ENCODE measurements at regions not wholly inside any gene's neighbourhood (a gene's known extent, or its start where the extent isn't known, plus 50 kb on each side); places are given as distances from the start of the nearest gene placed in this dataset.

DNA sequence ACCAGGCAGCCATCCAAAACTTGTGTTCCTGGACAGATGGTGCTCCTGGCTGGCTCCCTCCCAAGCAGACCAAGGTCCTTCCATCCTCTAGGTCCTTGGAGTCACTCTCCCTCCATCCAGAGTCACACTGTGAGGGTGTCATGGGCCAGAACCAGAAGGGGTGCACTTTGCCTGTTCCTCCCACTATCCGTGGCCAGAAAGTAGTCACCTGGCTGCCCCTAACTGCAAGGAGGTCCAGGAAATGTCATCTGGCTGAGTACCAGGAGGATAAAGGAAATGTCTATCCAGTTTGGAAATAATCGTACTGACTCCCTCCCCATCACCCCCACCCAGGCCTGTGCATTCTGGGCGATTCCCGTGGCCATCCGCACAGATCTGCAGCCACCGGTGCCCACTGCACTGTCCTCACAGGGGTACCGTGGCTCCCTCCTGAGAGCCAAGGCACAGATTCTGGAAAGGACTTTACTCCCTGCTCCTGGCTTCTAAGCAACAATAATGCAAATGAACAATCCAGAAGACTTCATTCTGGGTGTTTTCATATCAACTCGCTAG, 253.2 kb downstream of the NPHP4 start:
- Mint-ChIP-seq H3K4me3 (no peak overlapping the region), H3K4me1 (peaks cover 9 to 20% (median 15%) of the 10 kb centered on the region in 3 donors), H3K36me3 (peaks cover 0 to under 1% (median 0%) of the 10 kb centered on the region in 3 donors), H3K9me3 (peaks cover 0 to 2% (median 0%) of the 10 kb centered on the region in 5 donors), H3K27ac (no peak overlapping the region), H3K27me3 (peaks cover 11 to 15% of the 10 kb centered on the region in 2 donors)
- Histone ChIP-seq H3K4me3 (ENCODE audit: low read length) (no peak overlapping the region), H3K27ac (ENCODE audit: low read depth, low read length) (no peak overlapping the region), H3K4me1 (ENCODE audit: insufficient read depth, low read length) (peaks cover 16% of the 10 kb centered on the region), H3K9me3 (ENCODE audit: low read length) (no peaks in the 10 kb centered on the region), H3K36me3 (ENCODE audit: insufficient read depth, low read length) (no peaks in the 10 kb centered on the region), H3K27me3 (ENCODE audit: insufficient read depth, low read length, poor library complexity, severe bottlenecking) (no peaks in the 10 kb centered on the region)
- POLR2A ChIA-PET: no interaction called here
- CTCF ChIA-PET: no interaction called here
- DNase-seq: peak in 1 of 5 donors; percentile 11

DNA sequence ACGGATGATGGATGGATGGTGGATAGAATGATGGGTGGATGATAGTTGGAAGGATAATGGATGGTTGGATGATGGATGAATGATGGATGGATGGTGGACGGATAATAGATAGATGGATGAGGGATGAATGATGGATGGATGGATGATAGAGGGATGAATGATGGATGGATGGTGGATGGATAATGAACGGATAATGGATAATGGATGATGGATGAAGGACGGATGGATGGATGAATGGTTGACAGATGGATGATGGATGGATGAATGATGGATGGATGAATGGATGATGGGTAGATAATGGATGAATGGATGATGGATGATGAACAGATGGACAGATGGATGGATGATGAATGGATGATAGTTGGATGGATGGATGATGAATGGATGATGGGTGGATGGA, 255.1 kb downstream of the NPHP4 start:
- Histone ChIP-seq H3K36me3 (ENCODE audit: insufficient read depth, low read length) (no peaks in the 10 kb centered on the region), H3K27me3 (ENCODE audit: insufficient read depth, low read length, poor library complexity, severe bottlenecking) (no peaks in the 10 kb centered on the region), H3K27ac (ENCODE audit: low read depth, low read length) (no peak overlapping the region), H3K9me3 (ENCODE audit: low read length) (no peaks in the 10 kb centered on the region), H3K4me3 (ENCODE audit: low read length) (no peak overlapping the region), H3K4me1 (ENCODE audit: insufficient read depth, low read length) (peaks cover 16% of the 10 kb centered on the region)
- peaks cover 0 to 2% (median 0%) of the 10 kb centered on the region in 5 donors for H3K9me3 Mint-ChIP-seq
- DNase-seq: no peak
- H3K27me3 Mint-ChIP-seq: peaks cover 7 to 15% of the 10 kb centered on the region in 2 donors
- peaks cover 0 to 2% (median 0%) of the 10 kb centered on the region in 3 donors for H3K36me3 Mint-ChIP-seq
- H3K27ac Mint-ChIP-seq: no peak overlapping the region
- H3K4me1 Mint-ChIP-seq: peaks cover 7 to 17% (median 15%) of the 10 kb centered on the region in 3 donors
- no peak overlapping the region for H3K4me3 Mint-ChIP-seq
- CTCF ChIA-PET: no interaction called here
- POLR2A ChIA-PET: no interaction called here

DNA sequence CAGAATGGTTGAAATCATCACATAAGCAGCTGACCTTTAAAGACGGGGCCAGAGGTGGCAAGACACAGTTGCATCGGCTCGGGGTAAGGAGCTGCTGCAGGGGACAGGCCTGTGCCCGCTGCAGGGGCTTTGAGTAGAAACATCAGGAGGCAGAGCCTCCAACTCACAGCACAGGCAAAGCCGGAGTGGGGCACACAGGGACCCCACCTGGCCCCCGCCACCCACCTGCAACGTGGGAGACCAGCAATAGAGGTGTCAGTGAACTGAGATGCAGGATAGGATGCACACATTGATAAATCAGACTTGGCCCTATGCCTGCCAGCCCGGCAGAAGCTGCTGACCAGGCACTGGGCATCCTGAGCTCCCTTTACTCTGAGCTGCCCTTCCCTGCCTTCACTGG, 257.2 kb downstream of the NPHP4 start:
- Mint-ChIP-seq H3K36me3 (peaks cover 0 to 2% (median 0%) of the 10 kb centered on the region in 3 donors), H3K27me3 (peaks cover 7 to 21% of the 10 kb centered on the region in 2 donors), H3K4me1 (peaks cover 7 to 8% (median 7%) of the 10 kb centered on the region in 3 donors), H3K4me3 (no peak overlapping the region), H3K27ac (no peak overlapping the region), H3K9me3 (peaks cover 0 to 2% (median 0%) of the 10 kb centered on the region in 5 donors)
- peaks cover 7% of the 10 kb centered on the region for H3K4me1 ChIP-seq (ENCODE audit: insufficient read depth, low read length)
- H3K27ac ChIP-seq (ENCODE audit: low read depth, low read length): no peak overlapping the region
- H3K36me3 ChIP-seq (ENCODE audit: insufficient read depth, low read length): no peaks in the 10 kb centered on the region
- H3K27me3 ChIP-seq (ENCODE audit: insufficient read depth, low read length, poor library complexity, severe bottlenecking): no peaks in the 10 kb centered on the region
- no peak overlapping the region for H3K4me3 ChIP-seq (ENCODE audit: low read length)
- DNase-seq: peak in 1 of 5 donors; percentile 29
- ChIA-PET CTCF (no interaction called here), POLR2A (no interaction called here)
- no peaks in the 10 kb centered on the region for H3K9me3 ChIP-seq (ENCODE audit: low read length)

DNA sequence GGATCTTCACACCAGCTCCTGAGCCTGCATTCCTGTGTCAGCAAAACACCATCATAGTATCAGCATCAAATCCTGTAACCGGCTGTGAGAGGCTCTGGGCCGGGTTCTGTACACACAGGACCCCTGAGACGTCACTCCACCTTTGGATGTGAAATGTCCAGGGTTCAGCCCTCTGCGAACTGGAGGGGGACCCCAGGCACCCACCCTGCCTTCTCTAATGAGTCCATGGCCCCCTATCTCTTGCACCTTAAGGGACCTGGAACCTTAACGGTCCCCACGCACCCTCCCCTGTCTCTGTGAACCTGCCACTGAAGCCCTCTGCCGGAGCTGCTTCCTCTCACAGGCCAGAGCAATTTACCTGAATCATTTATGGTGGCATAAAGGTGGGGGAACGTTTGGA, 257.8 kb downstream of the NPHP4 start:
- H3K36me3 Mint-ChIP-seq: peaks cover 0 to 2% (median 0%) of the 10 kb centered on the region in 3 donors
- no peak overlapping the region for H3K27ac Mint-ChIP-seq

DNA sequence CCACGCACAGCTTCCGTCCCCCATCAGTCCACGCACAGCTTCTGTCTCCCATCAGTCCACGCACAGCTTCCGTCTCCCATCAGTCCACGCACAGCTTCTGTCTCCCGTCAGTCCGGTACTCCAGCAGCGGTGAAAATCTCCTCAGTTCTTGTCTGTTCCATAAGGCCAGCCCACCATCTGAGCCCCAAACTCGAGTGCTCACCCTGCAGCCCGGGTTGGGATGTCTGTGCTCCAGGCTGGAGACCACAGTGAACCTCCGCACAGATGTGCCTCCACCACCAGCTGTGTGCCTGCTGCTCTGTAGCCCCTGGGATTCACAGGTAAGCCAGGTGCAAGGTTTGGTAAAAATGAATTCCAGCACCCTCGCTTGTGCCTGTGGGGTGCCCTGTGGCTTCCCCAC, 258.6 kb downstream of the NPHP4 start:
- H3K4me3 Mint-ChIP-seq: no peak overlapping the region
- Histone ChIP-seq H3K9me3 (ENCODE audit: low read length) (no peaks in the 10 kb centered on the region), H3K36me3 (ENCODE audit: insufficient read depth, low read length) (no peaks in the 10 kb centered on the region), H3K4me1 (ENCODE audit: insufficient read depth, low read length) (no peaks in the 10 kb centered on the region), H3K4me3 (ENCODE audit: low read length) (no peak overlapping the region), H3K27ac (ENCODE audit: low read depth, low read length) (no peak overlapping the region), H3K27me3 (ENCODE audit: insufficient read depth, low read length, poor library complexity, severe bottlenecking) (no peaks in the 10 kb centered on the region)
- H3K4me1 Mint-ChIP-seq: no peaks in the 10 kb centered on the region
- peaks cover 0 to 2% (median 0%) of the 10 kb centered on the region in 5 donors for H3K9me3 Mint-ChIP-seq
- H3K36me3 Mint-ChIP-seq: peaks cover 0 to 2% (median 0%) of the 10 kb centered on the region in 3 donors
- peaks cover 4 to 27% of the 10 kb centered on the region in 2 donors for H3K27me3 Mint-ChIP-seq
- ChIA-PET CTCF (no interaction called here), POLR2A (no interaction called here)
- no peak overlapping the region for H3K27ac Mint-ChIP-seq
- peak in 1 of 5 donors; percentile 22 for DNase-seq

More for the DNA sequence above, 257.8 kb downstream of the NPHP4 start:
- Mint-ChIP-seq H3K4me3 (no peak overlapping the region), H3K4me1 (peaks cover 1 to 2% (median 1%) of the 10 kb centered on the region in 3 donors), H3K27me3 (peaks cover 4 to 27% of the 10 kb centered on the region in 2 donors), H3K9me3 (peaks cover 0 to 2% (median 0%) of the 10 kb centered on the region in 5 donors)
- no peak overlapping the region for H3K4me3 ChIP-seq (ENCODE audit: low read length)
- ChIA-PET POLR2A (no interaction called here), CTCF (no interaction called here)
- H3K4me1 ChIP-seq (ENCODE audit: insufficient read depth, low read length): peaks cover 2% of the 10 kb centered on the region
- H3K36me3 ChIP-seq (ENCODE audit: insufficient read depth, low read length): no peaks in the 10 kb centered on the region
- DNase-seq: no peak
- no peaks in the 10 kb centered on the region for H3K9me3 ChIP-seq (ENCODE audit: low read length)
- no peak overlapping the region for H3K27ac ChIP-seq (ENCODE audit: low read depth, low read length)
- H3K27me3 ChIP-seq (ENCODE audit: insufficient read depth, low read length, poor library complexity, severe bottlenecking): no peaks in the 10 kb centered on the region

DNA sequence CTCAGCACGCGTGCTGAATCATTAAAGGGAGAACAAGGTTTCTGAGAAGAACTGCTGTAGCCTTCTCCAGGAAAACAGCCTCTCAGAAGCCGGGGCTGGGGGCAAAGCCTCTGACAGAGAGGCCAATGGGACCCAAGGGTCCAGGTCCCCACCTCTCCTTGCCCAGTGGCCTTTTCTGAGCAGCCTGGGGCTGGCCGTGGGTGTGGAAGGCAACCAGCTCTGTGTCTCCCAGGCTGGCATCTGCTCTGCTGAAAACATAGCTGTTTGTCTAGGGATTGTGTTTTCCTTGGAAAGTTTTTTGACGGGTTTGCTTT, 261.2 kb downstream of the NPHP4 start:
- Histone ChIP-seq H3K9me3 (ENCODE audit: low read length) (no peaks in the 10 kb centered on the region), H3K27ac (ENCODE audit: low read depth, low read length) (no peak overlapping the region), H3K4me1 (ENCODE audit: insufficient read depth, low read length) (no peaks in the 10 kb centered on the region), H3K27me3 (ENCODE audit: insufficient read depth, low read length, poor library complexity, severe bottlenecking) (peaks cover 4% of the 10 kb centered on the region), H3K36me3 (ENCODE audit: insufficient read depth, low read length) (no peaks in the 10 kb centered on the region), H3K4me3 (ENCODE audit: low read length) (no peak overlapping the region)
- H3K36me3 Mint-ChIP-seq: peaks cover 0 to 2% (median 0%) of the 10 kb centered on the region in 3 donors
- CTCF ChIA-PET: no interaction called here
- H3K4me3 Mint-ChIP-seq: no peak overlapping the region
- peaks cover 0 to 2% (median 0%) of the 10 kb centered on the region in 5 donors for H3K9me3 Mint-ChIP-seq
- H3K27ac Mint-ChIP-seq: no peak overlapping the region
- DNase-seq: peak in 1 of 5 donors; percentile 13
- no peaks in the 10 kb centered on the region for H3K4me1 Mint-ChIP-seq
- POLR2A ChIA-PET: no interaction called here
- peaks cover 3 to 35% of the 10 kb centered on the region in 2 donors for H3K27me3 Mint-ChIP-seq

DNA sequence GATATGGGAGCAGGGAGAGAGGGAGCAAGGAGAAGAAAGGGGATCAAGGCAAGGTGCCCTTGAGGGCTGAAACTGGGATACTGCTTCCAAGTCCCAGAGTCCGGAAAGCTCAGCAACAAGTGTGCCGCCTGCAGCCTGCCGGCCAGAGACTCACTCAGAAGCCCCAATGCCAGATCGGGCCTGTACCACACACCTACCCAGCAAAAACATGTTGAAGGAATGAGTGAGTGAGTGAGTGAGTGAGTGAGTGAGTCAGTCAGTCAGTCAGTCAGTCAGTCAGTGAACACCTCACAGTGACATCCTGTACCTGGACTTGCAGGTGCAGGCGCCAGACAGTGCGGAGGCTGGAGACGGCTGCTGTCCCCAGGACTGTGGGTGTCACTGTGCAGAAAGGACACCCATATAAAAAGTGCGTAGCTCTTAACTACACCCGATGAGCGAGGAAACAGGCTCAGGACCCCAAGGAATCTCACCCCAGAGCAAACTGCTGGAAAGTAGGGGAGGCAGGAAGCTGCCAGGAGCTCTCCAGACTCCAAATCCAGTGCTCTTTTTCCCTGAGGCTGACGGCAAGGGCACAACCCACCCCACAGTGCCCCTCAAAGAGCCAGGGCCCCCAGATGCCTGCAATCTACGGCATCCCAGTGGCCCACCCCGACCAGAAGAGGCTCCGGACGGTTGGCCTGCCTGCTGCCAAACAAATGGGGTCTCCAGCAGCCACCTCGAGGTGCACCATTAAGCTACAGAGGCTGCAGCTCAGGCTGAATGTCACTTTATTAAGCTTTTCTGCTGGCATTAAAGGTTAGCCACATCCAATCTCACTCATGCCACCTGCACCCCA, 261.7 kb downstream of the NPHP4 start:
- no peaks in the 10 kb centered on the region for H3K4me1 Mint-ChIP-seq
- H3K27ac Mint-ChIP-seq: no peak overlapping the region
- H3K4me3 ChIP-seq (ENCODE audit: low read length): no peak overlapping the region
- H3K27ac ChIP-seq (ENCODE audit: low read depth, low read length): no peak overlapping the region
- peaks cover 1 to 34% of the 10 kb centered on the region in 2 donors for H3K27me3 Mint-ChIP-seq
- H3K36me3 ChIP-seq (ENCODE audit: insufficient read depth, low read length): no peaks in the 10 kb centered on the region
- ChIA-PET POLR2A (no interaction called here), CTCF (no interaction called here)
- H3K9me3 ChIP-seq (ENCODE audit: low read length): no peaks in the 10 kb centered on the region
- peaks cover 0 to 2% (median 0%) of the 10 kb centered on the region in 5 donors for H3K9me3 Mint-ChIP-seq
- peak in 1 of 5 donors; percentile 25 for DNase-seq
- H3K36me3 Mint-ChIP-seq: peaks cover 0 to 2% (median 0%) of the 10 kb centered on the region in 3 donors
- no peaks in the 10 kb centered on the region for H3K4me1 ChIP-seq (ENCODE audit: insufficient read depth, low read length)
- peaks cover 4% of the 10 kb centered on the region for H3K27me3 ChIP-seq (ENCODE audit: insufficient read depth, low read length, poor library complexity, severe bottlenecking)
- no peak overlapping the region for H3K4me3 Mint-ChIP-seq

DNA sequence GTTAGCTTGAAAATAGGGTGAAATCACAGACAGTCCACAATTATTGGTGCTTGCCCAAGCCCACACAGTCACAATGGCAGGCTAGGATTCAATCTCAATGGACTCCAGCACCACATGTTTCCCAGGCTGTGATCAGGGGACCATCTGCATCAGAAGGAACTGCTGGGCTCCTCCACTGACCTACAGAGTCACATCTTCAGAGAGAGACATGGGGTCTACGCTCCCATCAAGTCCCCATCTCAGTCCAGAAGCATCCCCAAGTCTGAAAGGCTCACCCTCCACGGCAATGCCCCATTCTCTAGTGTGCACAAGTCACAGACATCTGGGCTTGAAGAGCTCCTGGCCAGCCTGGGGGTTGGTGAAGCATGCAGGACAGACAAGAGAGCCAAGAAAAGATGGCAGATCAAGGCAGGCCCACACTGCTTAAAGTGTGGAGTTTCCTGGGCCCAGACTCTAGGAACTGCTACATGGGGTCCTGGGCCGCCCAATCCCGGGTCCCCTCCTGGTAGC, 262.5 kb downstream of the NPHP4 start:
- Mint-ChIP-seq H3K4me1 (no peaks in the 10 kb centered on the region), H3K9me3 (peaks cover 0 to 2% (median 0%) of the 10 kb centered on the region in 5 donors), H3K4me3 (no peak overlapping the region), H3K27ac (no peak overlapping the region), H3K27me3 (peaks cover 1 to 38% of the 10 kb centered on the region in 2 donors), H3K36me3 (peaks cover 0 to 2% (median 0%) of the 10 kb centered on the region in 3 donors)
- peak in 1 of 5 donors; percentile 22 for DNase-seq
- no peaks in the 10 kb centered on the region for H3K36me3 ChIP-seq (ENCODE audit: insufficient read depth, low read length)
- ChIA-PET POLR2A (no interaction called here), CTCF (no interaction called here)
- no peaks in the 10 kb centered on the region for H3K9me3 ChIP-seq (ENCODE audit: low read length)
- H3K27ac ChIP-seq (ENCODE audit: low read depth, low read length): no peak overlapping the region
- no peaks in the 10 kb centered on the region for H3K4me1 ChIP-seq (ENCODE audit: insufficient read depth, low read length)
- no peak overlapping the region for H3K4me3 ChIP-seq (ENCODE audit: low read length)
- peaks cover 4% of the 10 kb centered on the region for H3K27me3 ChIP-seq (ENCODE audit: insufficient read depth, low read length, poor library complexity, severe bottlenecking)
